ENCODE measurements at regions not wholly inside any gene's neighbourhood (a gene's known extent, or its start where the extent isn't known, plus 50 kb on each side); places are given as distances from the start of the nearest gene placed in this dataset.

- Mint-ChIP-seq H3K4me1 (ENCODE audit: low read depth) (peaks cover 19% of the 10 kb centered on the region), H3K36me3 (ENCODE audit: insufficient read depth) (no peaks in the 10 kb centered on the region), H3K27ac (peak overlapping the region; percentile 92), H3K4me3 (ENCODE audit: low read depth) (peak overlapping the region; percentile 25), H3K9me3 (ENCODE audit: low read depth) (peaks cover 10% of the 10 kb centered on the region), H3K27me3 (no peaks in the 10 kb centered on the region)
- DNase-seq (ENCODE audit: low spot score, unreplicated experiment): no peak
- TF ChIP-seq CTCF (IDR thresholded peaks at IDR 0.05; ENCODE audit: unreplicated experiment): no peak
These were observed 151.6 kb downstream of the ZIC5 start for GRCh38 chr13:99819967-99820366.

- no peak for DNase-seq (ENCODE audit: low spot score, unreplicated experiment)
- no peaks in the 10 kb centered on the region for H3K36me3 Mint-ChIP-seq (ENCODE audit: insufficient read depth)
- H3K4me3 Mint-ChIP-seq (ENCODE audit: low read depth): no peak overlapping the region
- no peaks in the 10 kb centered on the region for H3K9me3 Mint-ChIP-seq (ENCODE audit: low read depth)
- H3K27me3 Mint-ChIP-seq: no peaks in the 10 kb centered on the region
- no peak for TF ChIP-seq CTCF (IDR thresholded peaks at IDR 0.05; ENCODE audit: unreplicated experiment)
- H3K4me1 Mint-ChIP-seq (ENCODE audit: low read depth): peaks cover 23% of the 10 kb centered on the region
- H3K27ac Mint-ChIP-seq: no peak overlapping the region
These were observed 155.2 kb downstream of the ZIC5 start for GRCh38 chr13:99816321-99816720.

- no peak overlapping the region for H3K27ac Mint-ChIP-seq
- peaks cover 10% of the 10 kb centered on the region for H3K4me1 Mint-ChIP-seq (ENCODE audit: low read depth)
- H3K27me3 Mint-ChIP-seq: no peaks in the 10 kb centered on the region
- DNase-seq (ENCODE audit: low spot score, unreplicated experiment): no peak
- TF ChIP-seq CTCF (IDR thresholded peaks at IDR 0.05; ENCODE audit: unreplicated experiment): no peak
- H3K36me3 Mint-ChIP-seq (ENCODE audit: insufficient read depth): no peaks in the 10 kb centered on the region
- no peaks in the 10 kb centered on the region for H3K9me3 Mint-ChIP-seq (ENCODE audit: low read depth)
- H3K4me3 Mint-ChIP-seq (ENCODE audit: low read depth): no peak overlapping the region
These were observed 158.1 kb downstream of the ZIC5 start for GRCh38 chr13:99813336-99814095.

GRCh38 chr13:99812625-99813024 is 158.9 kb downstream of the ZIC5 start:
- H3K4me3 Mint-ChIP-seq (ENCODE audit: low read depth): no peak overlapping the region
- H3K27ac Mint-ChIP-seq: no peak overlapping the region
- H3K36me3 Mint-ChIP-seq (ENCODE audit: insufficient read depth): no peaks in the 10 kb centered on the region
- H3K27me3 Mint-ChIP-seq: no peaks in the 10 kb centered on the region
- TF ChIP-seq CTCF (IDR thresholded peaks at IDR 0.05; ENCODE audit: unreplicated experiment): no peak
- H3K9me3 Mint-ChIP-seq (ENCODE audit: low read depth): no peaks in the 10 kb centered on the region
- no peak for DNase-seq (ENCODE audit: low spot score, unreplicated experiment)
- H3K4me1 Mint-ChIP-seq (ENCODE audit: low read depth): peaks cover 5% of the 10 kb centered on the region

- no peaks in the 10 kb centered on the region for H3K9me3 Mint-ChIP-seq (ENCODE audit: low read depth)
- no peak for DNase-seq (ENCODE audit: low spot score, unreplicated experiment)
These were observed 160.4 kb downstream of the ZIC5 start for GRCh38 chr13:99811067-99811700.

More at GRCh38 chr13:99811067-99811700, 160.4 kb downstream of the ZIC5 start:
- Mint-ChIP-seq H3K27me3 (no peaks in the 10 kb centered on the region), H3K4me1 (ENCODE audit: low read depth) (peaks cover 5% of the 10 kb centered on the region), H3K4me3 (ENCODE audit: low read depth) (no peak overlapping the region), H3K27ac (no peak overlapping the region), H3K36me3 (ENCODE audit: insufficient read depth) (no peaks in the 10 kb centered on the region)
- no peak for TF ChIP-seq CTCF (IDR thresholded peaks at IDR 0.05; ENCODE audit: unreplicated experiment)
